Neural progenitor cell (in vitro differentiated cells): ENCODE measurements at regions not wholly inside any gene's neighbourhood (a gene's known extent, or its start where the extent isn't known, plus 50 kb on each side); places are given as distances from the start of the nearest gene placed in this dataset.
"Not testable (repeated sequence)": the region's sequence is repeated elsewhere in the genome, so short reads cannot be mapped to it uniquely, and the experiment has no call there.

Experiments
- EZH2 ChIP-seq: fragments of 200-600 bp; sonication (generic); IDR thresholded peaks from 2 replicates; pipeline ENCODE4 v1.6.1; 2017; ENCODE audit warnings: antibody characterized with exemption, mild to moderate bottlenecking, moderate library complexity
- EZH2phosphoT487 ChIP-seq: fragments of 200-600 bp; sonication (generic); IDR thresholded peaks from 2 replicates; pipeline ENCODE4 v1.6.1; 2017; ENCODE audit warnings: antibody characterized with exemption
- TF ChIP-seq, protein P1 (sequence below): fragments of 200-600 bp; sonication (generic); IDR thresholded peaks from 2 replicates; pipeline ENCODE4 v1.5.1; 2017; ENCODE audit warnings: antibody characterized with exemption, mild to moderate bottlenecking

DNA sequence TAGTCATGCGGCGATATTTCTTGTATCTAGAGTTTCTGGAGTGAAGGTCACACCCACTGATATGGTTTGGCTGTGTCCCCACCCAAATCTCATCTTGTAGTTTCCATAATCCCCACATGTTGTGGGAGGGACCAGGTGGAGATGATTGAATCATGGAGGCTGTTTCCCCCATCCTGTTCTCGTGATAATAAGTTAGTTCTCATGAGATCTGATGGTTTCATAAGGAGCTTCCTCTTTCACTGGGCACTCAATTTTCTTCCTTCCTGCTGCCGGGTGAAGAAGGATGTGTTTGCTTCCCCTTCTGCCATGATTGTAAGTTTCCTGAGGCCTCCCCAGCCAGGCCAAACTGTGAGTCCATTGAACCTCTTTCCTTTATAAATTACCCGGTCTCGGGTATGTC, 190.5 kb upstream of the ZNF618 start:
- TF ChIP-seq, protein P1, sequence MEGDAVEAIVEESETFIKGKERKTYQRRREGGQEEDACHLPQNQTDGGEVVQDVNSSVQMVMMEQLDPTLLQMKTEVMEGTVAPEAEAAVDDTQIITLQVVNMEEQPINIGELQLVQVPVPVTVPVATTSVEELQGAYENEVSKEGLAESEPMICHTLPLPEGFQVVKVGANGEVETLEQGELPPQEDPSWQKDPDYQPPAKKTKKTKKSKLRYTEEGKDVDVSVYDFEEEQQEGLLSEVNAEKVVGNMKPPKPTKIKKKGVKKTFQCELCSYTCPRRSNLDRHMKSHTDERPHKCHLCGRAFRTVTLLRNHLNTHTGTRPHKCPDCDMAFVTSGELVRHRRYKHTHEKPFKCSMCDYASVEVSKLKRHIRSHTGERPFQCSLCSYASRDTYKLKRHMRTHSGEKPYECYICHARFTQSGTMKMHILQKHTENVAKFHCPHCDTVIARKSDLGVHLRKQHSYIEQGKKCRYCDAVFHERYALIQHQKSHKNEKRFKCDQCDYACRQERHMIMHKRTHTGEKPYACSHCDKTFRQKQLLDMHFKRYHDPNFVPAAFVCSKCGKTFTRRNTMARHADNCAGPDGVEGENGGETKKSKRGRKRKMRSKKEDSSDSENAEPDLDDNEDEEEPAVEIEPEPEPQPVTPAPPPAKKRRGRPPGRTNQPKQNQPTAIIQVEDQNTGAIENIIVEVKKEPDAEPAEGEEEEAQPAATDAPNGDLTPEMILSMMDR, result not testable (repeated sequence)
- not testable (repeated sequence) for TF ChIP-seq EZH2, EZH2phosphoT487
